GM10266 (cell line): ENCODE measurements at regions not wholly inside any gene's neighbourhood (a gene's known extent, or its start where the extent isn't known, plus 50 kb on each side); places are given as distances from the start of the nearest gene placed in this dataset.

ENCODE experiments used
- DNase-seq: peaks from one replicate; pipeline ENCODE4 v3.0.0; 2012; ENCODE audit errors: extremely low spot score
- TF ChIP-seq, protein P1 (sequence below): IDR thresholded peaks from 2 replicates; pipeline ENCODE4 v1.5.1; 2012; ENCODE audit warnings: mild to moderate bottlenecking, low read depth; ENCODE audit not compliant: control insufficient read depth, insufficient read depth; ENCODE audit errors: missing control alignments

DNA sequence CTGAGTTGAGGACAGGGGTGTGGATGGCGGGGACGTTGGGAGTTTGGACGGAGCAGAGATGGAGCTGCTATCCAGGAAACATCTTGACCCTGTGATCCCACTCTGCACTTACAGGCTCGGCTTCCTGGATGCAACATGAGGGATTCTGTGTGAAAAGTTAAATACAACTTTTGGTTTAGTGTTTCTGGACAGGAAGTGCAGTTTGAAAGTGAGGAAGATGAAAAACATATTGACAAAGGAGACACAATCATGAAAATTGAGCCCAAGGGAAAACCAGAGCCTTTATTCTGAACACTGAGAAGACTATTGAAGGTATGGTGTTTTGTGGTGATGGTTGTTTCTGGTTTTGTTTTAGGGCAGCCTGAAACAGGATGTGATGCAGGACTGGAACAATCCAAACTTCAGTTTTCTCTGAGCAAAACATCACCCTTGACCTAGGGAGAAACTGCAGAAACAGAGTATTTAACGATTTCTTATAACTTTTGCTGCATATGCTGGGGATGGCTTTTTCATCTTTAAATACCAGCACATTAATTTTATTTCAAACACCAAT, 76.5 kb upstream of the RFX8 start:
- TF ChIP-seq, protein P1, sequence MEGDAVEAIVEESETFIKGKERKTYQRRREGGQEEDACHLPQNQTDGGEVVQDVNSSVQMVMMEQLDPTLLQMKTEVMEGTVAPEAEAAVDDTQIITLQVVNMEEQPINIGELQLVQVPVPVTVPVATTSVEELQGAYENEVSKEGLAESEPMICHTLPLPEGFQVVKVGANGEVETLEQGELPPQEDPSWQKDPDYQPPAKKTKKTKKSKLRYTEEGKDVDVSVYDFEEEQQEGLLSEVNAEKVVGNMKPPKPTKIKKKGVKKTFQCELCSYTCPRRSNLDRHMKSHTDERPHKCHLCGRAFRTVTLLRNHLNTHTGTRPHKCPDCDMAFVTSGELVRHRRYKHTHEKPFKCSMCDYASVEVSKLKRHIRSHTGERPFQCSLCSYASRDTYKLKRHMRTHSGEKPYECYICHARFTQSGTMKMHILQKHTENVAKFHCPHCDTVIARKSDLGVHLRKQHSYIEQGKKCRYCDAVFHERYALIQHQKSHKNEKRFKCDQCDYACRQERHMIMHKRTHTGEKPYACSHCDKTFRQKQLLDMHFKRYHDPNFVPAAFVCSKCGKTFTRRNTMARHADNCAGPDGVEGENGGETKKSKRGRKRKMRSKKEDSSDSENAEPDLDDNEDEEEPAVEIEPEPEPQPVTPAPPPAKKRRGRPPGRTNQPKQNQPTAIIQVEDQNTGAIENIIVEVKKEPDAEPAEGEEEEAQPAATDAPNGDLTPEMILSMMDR = no peak
- DNase-seq = no peak

DNA sequence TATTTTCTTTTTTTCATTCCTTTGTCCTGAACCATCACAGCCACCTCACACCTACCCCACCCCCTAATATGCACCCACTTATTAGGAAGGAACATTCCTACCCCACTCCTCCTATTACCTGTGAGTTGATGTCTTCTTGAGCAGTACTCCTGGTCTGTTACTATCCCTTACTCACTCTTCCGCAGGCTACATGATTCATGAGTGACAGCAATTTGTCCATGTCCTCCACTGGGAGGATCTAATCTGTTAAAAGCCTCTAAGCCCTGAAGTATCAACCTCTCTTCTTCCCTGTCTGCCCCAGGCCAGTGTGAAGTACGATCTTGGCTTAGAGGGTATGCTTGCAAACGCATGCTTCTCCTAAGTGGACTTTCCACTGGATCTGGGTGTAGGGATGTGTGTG, 75.6 kb upstream of the RFX8 start:
- DNase-seq = no peak
- TF ChIP-seq, protein P1 = no peak

DNA sequence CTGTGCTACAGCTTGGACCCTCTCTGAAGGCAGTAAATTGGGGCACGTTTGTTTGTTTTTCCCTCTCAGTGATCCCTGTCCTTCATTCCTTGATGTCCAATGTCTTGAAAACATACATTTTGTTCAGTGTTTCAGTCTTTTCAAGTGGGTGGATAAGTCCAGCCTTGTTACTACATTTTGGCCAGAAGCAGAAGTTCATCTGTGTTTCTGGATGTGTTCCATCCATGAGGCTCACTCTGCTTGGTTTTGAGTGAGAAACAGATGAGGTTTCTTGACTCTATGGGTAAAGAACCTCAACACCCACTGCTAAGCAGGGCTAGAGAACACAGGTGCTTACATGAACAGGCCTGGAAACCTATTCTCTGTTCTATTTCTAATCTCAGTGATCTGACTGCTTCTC, 74.5 kb upstream of the RFX8 start:
- TF ChIP-seq, protein P1 = no peak
- DNase-seq = no peak

- TF ChIP-seq, protein P1 = no peak
These were observed 71.6 kb upstream of the RFX8 start for GRCh38 chr2:101546376-101547058.

DNA sequence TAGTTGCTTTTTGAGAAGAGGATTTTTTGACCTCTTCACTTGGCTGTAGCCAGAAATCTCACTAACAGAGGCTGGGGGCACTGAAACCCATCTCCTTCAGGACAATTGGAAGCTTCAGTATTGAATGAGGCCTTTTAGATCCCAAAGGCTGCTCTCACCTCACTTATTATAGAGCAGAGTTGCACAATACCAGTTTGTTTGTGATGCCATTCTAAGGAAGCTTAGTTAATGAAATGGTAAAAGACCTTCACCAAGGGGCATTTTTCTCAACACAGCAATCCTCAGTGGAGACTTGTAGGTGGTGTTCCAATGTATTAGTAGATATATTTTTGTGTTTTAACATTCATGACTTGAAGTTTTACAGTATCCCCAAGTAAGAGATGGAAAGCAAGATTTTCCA, 71.0 kb upstream of the RFX8 start:
- DNase-seq = no peak
- TF ChIP-seq, protein P1 = no peak

More at GRCh38 chr2:101546376-101547058, 71.6 kb upstream of the RFX8 start:
- DNase-seq = no peak

DNA sequence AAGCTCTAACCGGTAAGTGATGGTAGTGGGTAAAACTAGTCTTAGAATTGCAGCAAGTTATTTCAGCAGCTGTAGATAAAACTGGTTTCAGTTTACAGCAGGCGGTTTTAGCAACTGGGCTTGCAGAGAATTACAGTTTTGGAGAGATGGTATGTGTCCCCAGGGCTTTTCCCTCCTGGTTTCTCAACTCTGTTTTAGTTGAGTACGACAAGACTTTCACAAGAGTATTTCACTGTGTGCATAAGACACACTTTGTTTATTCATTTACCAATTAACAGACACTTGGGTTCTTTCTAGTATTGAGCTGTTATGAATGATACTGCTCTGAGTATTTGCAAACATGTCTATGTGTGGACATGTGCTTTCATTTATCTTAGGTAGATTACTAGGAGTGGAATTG, 65.6 kb upstream of the RFX8 start:
- no peak for DNase-seq
- TF ChIP-seq, protein P1 = no peak

- DNase-seq = no peak
- TF ChIP-seq, protein P1 = no peak
These were observed 63.2 kb upstream of the RFX8 start for GRCh38 chr2:101538076-101538475.
